ENCODE measurements at regions not wholly inside any gene's neighbourhood (a gene's known extent, or its start where the extent isn't known, plus 50 kb on each side); places are given as distances from the start of the nearest gene placed in this dataset.

DNA sequence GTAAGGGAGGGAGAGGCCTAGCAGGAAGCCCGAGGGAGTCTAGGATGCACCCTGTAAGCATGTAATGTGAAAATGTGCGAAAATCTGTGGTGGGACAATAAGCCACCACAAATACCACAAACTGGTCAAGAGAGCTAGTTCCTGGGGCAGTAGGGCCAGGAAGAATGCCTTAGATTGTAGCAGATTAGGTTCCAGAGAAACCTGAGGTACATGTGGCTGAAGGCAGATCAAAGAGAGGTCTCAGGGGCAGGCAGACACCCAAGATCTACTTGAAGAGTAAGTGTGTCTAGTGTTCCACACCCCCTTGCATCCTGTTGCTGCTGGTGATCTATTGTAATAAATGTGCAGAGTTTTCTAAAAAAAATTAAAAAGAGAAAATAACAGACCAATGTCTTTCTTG is 1677.3 kb upstream of the CDH6 start:
- H3K4me3 ChIP-seq, result no peak overlapping the region
- no peak overlapping the region for H3K27ac ChIP-seq
- no peaks in the 10 kb centered on the region for H3K27me3 ChIP-seq
- H3K4me1 ChIP-seq, result no peaks in the 10 kb centered on the region
- DNase-seq (no peak), ATAC-seq (no peak)
- no peaks in the 10 kb centered on the region for H3K36me3 ChIP-seq (replicated peaks in 1 of 2; ENCODE audit: insufficient read depth in 1 of 2, low read depth in 2 of 2)
- WGBS, 2 donors, result 71 to 74% methylated on average over 2 of the region's 2 CpGs
- intact Hi-C loops (cut with DNase I), result no loop called here
- H3K9me3 ChIP-seq, result no peaks in the 10 kb centered on the region
- TF ChIP-seq POLR2A (IDR thresholded peaks at IDR 0.05) (no peak), CTCF (IDR thresholded peaks at IDR 0.05) (no peak)

- no peaks in the 10 kb centered on the region for H3K9me3 ChIP-seq
Measured at GRCh38 chr5:29508131-29508530, 1685.4 kb upstream of the CDH6 start.

DNA sequence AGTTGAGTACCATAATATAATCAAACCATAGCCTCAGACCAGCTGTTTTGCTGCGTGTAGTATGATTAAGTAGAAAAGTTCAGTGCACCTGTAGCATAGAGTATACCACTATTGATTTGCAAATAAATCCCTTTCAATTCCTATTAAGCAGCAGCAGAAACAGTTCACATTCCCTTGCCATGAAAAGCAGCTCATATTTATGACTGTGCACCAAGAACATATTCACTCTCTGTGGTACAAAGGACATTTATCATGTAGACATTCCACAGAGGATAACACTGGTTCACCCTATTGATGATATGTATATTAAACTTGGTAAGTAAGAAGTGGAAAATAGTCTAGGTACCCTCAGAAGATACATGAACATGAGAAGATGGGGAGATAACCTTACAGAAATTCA is 1689.1 kb upstream of the CDH6 start:
- H3K27me3 ChIP-seq, result no peaks in the 10 kb centered on the region
- H3K36me3 ChIP-seq (replicated peaks in 1 of 2; ENCODE audit: insufficient read depth in 1 of 2, low read depth in 2 of 2), result no peaks in the 10 kb centered on the region
- no peak overlapping the region for H3K27ac ChIP-seq
- no peak for ATAC-seq
- 29 to 43% methylated on average over 1 of the region's 1 CpG for WGBS, 2 donors
- DNase-seq, result no peak
- no peak for TF ChIP-seq CTCF (IDR thresholded peaks at IDR 0.05)
- TF ChIP-seq POLR2A (IDR thresholded peaks at IDR 0.05), result no peak
- H3K4me3 ChIP-seq, result no peak overlapping the region
- intact Hi-C loops (cut with DNase I), result no loop called here
- no peaks in the 10 kb centered on the region for H3K9me3 ChIP-seq
- no peaks in the 10 kb centered on the region for H3K4me1 ChIP-seq

More at GRCh38 chr5:29508131-29508530, 1685.4 kb upstream of the CDH6 start:
- TF ChIP-seq POLR2A (IDR thresholded peaks at IDR 0.05) (no peak), CTCF (IDR thresholded peaks at IDR 0.05) (no peak)
- Histone ChIP-seq H3K27me3 (no peaks in the 10 kb centered on the region), H3K36me3 (replicated peaks in 1 of 2; ENCODE audit: insufficient read depth in 1 of 2, low read depth in 2 of 2) (no peaks in the 10 kb centered on the region), H3K4me3 (no peak overlapping the region), H3K4me1 (no peaks in the 10 kb centered on the region), H3K27ac (no peak overlapping the region)
- no peak for ATAC-seq
- no peak for DNase-seq
- 85 to 93% methylated on average over 2 of the region's 2 CpGs for WGBS, 2 donors
- intact Hi-C loops (cut with DNase I), result no loop called here

- Histone ChIP-seq H3K4me1 (no peaks in the 10 kb centered on the region), H3K4me3 (no peak overlapping the region), H3K36me3 (replicated peaks in 1 of 2; ENCODE audit: insufficient read depth in 1 of 2, low read depth in 2 of 2) (no peaks in the 10 kb centered on the region), H3K27ac (no peak overlapping the region), H3K9me3 (peaks cover 0 to 13% (median 0%) of the 10 kb centered on the region in 3 donors), H3K27me3 (no peaks in the 10 kb centered on the region)
- intact Hi-C loops (cut with DNase I), result no loop called here
- DNase-seq, result no peak
- ATAC-seq, result no peak
- TF ChIP-seq CTCF (IDR thresholded peaks at IDR 0.05), result no peak
- no peak for TF ChIP-seq POLR2A (IDR thresholded peaks at IDR 0.05)
- WGBS, 2 donors, result 72 to 80% methylated on average over 2 to 4 of the region's 4 CpGs
Measured at GRCh38 chr5:29498860-29499259, 1694.6 kb upstream of the CDH6 start.

GRCh38 chr5:29498412-29498811 is 1695.1 kb upstream of the CDH6 start:
- peaks cover 0 to 13% (median 0%) of the 10 kb centered on the region in 3 donors for H3K9me3 ChIP-seq
- no peaks in the 10 kb centered on the region for H3K36me3 ChIP-seq (replicated peaks in 1 of 2; ENCODE audit: insufficient read depth in 1 of 2, low read depth in 2 of 2)
- ATAC-seq, result no peak

More at GRCh38 chr5:29498412-29498811, 1695.1 kb upstream of the CDH6 start:
- H3K4me1 ChIP-seq, result no peaks in the 10 kb centered on the region
- H3K27ac ChIP-seq, result no peak overlapping the region
- 67 to 94% methylated on average over 2 of the region's 2 CpGs for WGBS, 2 donors
- H3K27me3 ChIP-seq, result no peaks in the 10 kb centered on the region
- intact Hi-C loops (cut with DNase I), result no loop called here
- no peak overlapping the region for H3K4me3 ChIP-seq
- TF ChIP-seq POLR2A (IDR thresholded peaks at IDR 0.05), result no peak
- no peak for TF ChIP-seq CTCF (IDR thresholded peaks at IDR 0.05)
- DNase-seq, result no peak

All from body of pancreas (tissue), 4 donors.